Stimulated activated naive B cell treated with anti-CD40 and anti-IgM and Interleukin-4, amounts not matched to agents 10 μg/mL and 1 μg/mL and 100 μg/mL, for 72 hours (primary cell): ENCODE measurements at regions not wholly inside any gene's neighbourhood (a gene's known extent, or its start where the extent isn't known, plus 50 kb on each side); places are given as distances from the start of the nearest gene placed in this dataset.
"Not testable (repeated sequence)": the region's sequence is repeated elsewhere in the genome, so short reads cannot be mapped to it uniquely, and the experiment has no call there.

Source experiments
- ATAC-seq, 2 donors: fragments of 150-1000 bp; cut with Tn5 transposase; replicated peaks; 2 replicates each; pipeline ENCODE4 v1.10.0; 2021; ENCODE audit warnings: moderate library complexity in 1 of 2
- DNase-seq: peaks from one replicate; pipeline ENCODE4 v3.0.0; 2021
- H3K27ac Mint-ChIP-seq: one replicate; pipeline ENCODE4 v1.8.0; 2022; ENCODE audit warnings: mild to moderate bottlenecking, mixed read lengths
- H3K27me3 Mint-ChIP-seq, 2 donors: one replicate each; pipeline ENCODE4 v1.8.0; 2022; ENCODE audit warnings: mixed read lengths in 2 of 2
- H3K36me3 Mint-ChIP-seq, 2 donors: one replicate each; pipeline ENCODE4 v1.8.0; 2022; ENCODE audit warnings: mixed read lengths in 2 of 2, mild to moderate bottlenecking in 1 of 2
- H3K4me1 Mint-ChIP-seq, 2 donors: one replicate each; pipeline ENCODE4 v1.8.0; 2022; ENCODE audit warnings: mixed read lengths in 2 of 2, mild to moderate bottlenecking in 1 of 2
- H3K4me3 Mint-ChIP-seq, 2 donors: one replicate each; pipeline ENCODE4 v1.8.0; 2022; ENCODE audit warnings: mild to moderate bottlenecking in 2 of 2, mixed read lengths in 2 of 2, moderate library complexity in 1 of 2
- H3K9me3 Mint-ChIP-seq, 2 donors: one replicate each; pipeline ENCODE4 v1.8.0; 2022; ENCODE audit warnings: mixed read lengths in 2 of 2, mild to moderate bottlenecking in 1 of 2

- ATAC-seq: no peak
- no peaks in the 10 kb centered on the region for H3K4me1 Mint-ChIP-seq
- H3K36me3 Mint-ChIP-seq: no peaks in the 10 kb centered on the region
- H3K27me3 Mint-ChIP-seq: peaks cover 9 to 32% of the 10 kb centered on the region in 2 donors
- H3K9me3 Mint-ChIP-seq: no peaks in the 10 kb centered on the region
- H3K4me3 Mint-ChIP-seq: no peak overlapping the region
- H3K27ac Mint-ChIP-seq: no peak overlapping the region
- no peak for DNase-seq
Measured at GRCh38 chr3:127041264-127041820, 58.4 kb downstream of the PLXNA1 start.

GRCh38 chr3:127041933-127042332 is 59.0 kb downstream of the PLXNA1 start:
- no peaks in the 10 kb centered on the region for H3K4me1 Mint-ChIP-seq
- no peak overlapping the region for H3K4me3 Mint-ChIP-seq
- peaks cover 9 to 32% of the 10 kb centered on the region in 2 donors for H3K27me3 Mint-ChIP-seq
- H3K9me3 Mint-ChIP-seq: no peaks in the 10 kb centered on the region
- H3K27ac Mint-ChIP-seq: no peak overlapping the region
- DNase-seq: no peak
- ATAC-seq: no peak
- H3K36me3 Mint-ChIP-seq: no peaks in the 10 kb centered on the region

DNA sequence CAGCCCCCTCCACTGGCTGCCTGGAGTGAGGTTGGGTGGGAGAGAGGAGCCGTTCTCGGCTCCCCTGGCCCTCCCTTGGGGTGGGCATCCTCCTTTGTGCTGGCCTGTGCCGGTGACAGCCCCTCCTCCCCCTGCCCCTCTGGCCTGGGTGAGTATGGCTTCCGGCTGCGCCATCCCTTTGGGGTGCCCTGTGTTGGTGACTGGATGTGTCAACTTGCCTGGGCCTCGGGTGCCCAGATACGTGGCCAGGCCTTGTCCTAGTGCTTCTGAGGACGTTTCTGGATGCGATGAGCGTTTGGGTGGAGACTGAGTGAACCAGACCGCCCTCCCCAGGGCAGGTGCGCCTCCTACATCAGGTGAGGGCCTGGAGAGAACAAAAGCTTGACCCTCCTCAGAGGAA is 59.7 kb downstream of the PLXNA1 start:
- Mint-ChIP-seq H3K36me3 (no peaks in the 10 kb centered on the region), H3K4me1 (no peaks in the 10 kb centered on the region), H3K27ac (no peak overlapping the region), H3K27me3 (peaks cover 9 to 32% of the 10 kb centered on the region in 2 donors), H3K9me3 (peaks cover 0 to 1% of the 10 kb centered on the region in 2 donors), H3K4me3 (no peak overlapping the region)
- DNase-seq: no peak
- ATAC-seq: no peak

GRCh38 chr3:127043041-127043641 is 60.2 kb downstream of the PLXNA1 start:
- H3K27ac Mint-ChIP-seq: no peak overlapping the region
- ATAC-seq (peak in 1 of 2 donors; percentile 18), DNase-seq (no peak)
- no peaks in the 10 kb centered on the region for H3K4me1 Mint-ChIP-seq
- H3K9me3 Mint-ChIP-seq: peaks cover 0 to 2% of the 10 kb centered on the region in 2 donors
- H3K4me3 Mint-ChIP-seq: no peak overlapping the region
- H3K27me3 Mint-ChIP-seq: peaks cover 11 to 32% of the 10 kb centered on the region in 2 donors
- H3K36me3 Mint-ChIP-seq: no peaks in the 10 kb centered on the region

- ATAC-seq: no peak
- no peaks in the 10 kb centered on the region for H3K4me1 Mint-ChIP-seq
Measured at GRCh38 chr3:127043731-127044510, 61.0 kb downstream of the PLXNA1 start.

DNA sequence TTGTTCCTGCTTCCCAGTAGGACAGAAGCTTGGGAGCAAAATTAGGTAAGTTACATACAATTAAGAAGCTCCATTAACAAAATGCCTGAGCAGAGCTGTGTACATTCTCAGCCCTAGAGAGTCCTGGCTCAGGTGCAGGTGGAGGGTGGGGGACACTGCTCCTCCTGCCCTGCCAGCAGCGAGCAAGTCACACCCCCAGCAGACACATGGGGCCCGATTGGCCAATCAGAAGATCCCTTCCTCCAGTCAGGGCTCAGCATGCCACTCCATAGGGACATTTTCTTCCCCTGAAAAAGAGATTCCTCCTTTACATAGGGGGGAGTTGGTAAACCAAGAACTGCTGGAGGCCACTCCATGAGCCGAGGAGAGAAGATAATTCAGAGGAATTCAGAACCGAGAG is 62.1 kb downstream of the PLXNA1 start:
- no peak for DNase-seq

More at GRCh38 chr3:127043731-127044510, 61.0 kb downstream of the PLXNA1 start:
- Mint-ChIP-seq H3K27me3 (peaks cover 12 to 34% of the 10 kb centered on the region in 2 donors), H3K9me3 (peaks cover under 1 to 6% of the 10 kb centered on the region in 2 donors), H3K36me3 (peaks cover 0 to under 1% of the 10 kb centered on the region in 2 donors), H3K4me3 (no peak overlapping the region), H3K27ac (no peak overlapping the region)
- DNase-seq: no peak

DNA sequence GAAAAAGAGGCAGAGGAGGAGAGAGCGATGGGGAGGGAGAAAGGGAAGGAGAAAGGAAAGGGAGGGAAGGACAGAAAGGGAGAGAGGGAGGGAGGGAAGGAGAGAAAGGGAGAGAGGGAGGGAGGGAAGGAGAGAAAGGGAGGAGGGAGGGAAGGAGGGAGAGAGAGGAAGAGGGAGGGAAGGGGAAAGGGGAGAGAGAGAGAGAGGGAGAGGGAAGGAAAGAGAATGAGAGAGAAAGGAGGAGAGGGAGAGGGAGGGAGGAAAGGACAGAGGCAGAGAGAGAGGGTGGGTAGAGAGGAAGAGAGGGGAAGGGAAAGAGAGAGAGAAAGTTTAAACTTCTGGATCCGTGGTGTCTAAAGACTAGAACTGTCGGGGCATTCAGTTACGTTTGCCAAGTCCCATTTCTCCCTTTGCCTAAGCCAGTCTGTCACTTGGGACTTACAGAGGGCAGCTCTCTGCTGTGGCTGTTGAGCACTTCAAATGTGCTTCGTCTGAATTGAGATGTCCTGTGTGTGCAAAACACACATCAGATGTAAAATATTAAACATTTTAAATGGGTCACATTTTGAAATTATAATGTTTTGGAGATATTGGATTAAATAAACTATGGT is 62.6 kb downstream of the PLXNA1 start:
- ATAC-seq: no peak
- peaks cover 21 to 38% of the 10 kb centered on the region in 2 donors for H3K27me3 Mint-ChIP-seq

More for the DNA sequence above, 62.1 kb downstream of the PLXNA1 start:
- ATAC-seq: no peak
- Mint-ChIP-seq H3K4me1 (no peaks in the 10 kb centered on the region), H3K9me3 (peaks cover 9 to 14% of the 10 kb centered on the region in 2 donors), H3K36me3 (peaks cover 0 to 8% of the 10 kb centered on the region in 2 donors), H3K27me3 (peaks cover 19 to 41% of the 10 kb centered on the region in 2 donors), H3K4me3 (no peak overlapping the region), H3K27ac (no peak overlapping the region)

DNA sequence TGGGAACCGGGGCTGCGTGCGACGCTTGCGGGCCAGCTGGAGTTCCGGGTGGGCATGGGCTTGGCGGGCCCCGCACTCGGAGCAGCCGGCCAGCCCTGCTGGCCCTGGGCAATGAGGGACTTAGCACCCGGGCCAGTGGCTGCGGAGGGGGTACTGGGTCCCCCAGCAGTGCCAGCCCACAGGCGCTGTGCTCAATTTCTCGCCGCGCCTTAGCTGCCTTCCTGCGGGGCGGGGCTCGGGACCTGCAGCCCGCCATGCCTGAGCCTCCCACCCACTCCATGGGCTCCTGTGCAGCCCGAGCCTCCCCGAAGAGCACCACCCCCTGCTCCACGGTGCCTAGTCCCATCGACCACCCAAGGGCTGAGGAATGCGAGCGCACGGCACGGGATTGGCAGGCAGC is 63.8 kb downstream of the PLXNA1 start:
- ATAC-seq, DNase-seq, H3K4me1 Mint-ChIP-seq, H3K4me3 Mint-ChIP-seq, H3K27ac Mint-ChIP-seq: not testable (repeated sequence)
- H3K36me3 Mint-ChIP-seq: peaks cover 0 to 12% of the 10 kb centered on the region in 2 donors
- peaks cover 12 to 17% of the 10 kb centered on the region in 2 donors for H3K9me3 Mint-ChIP-seq
- peaks cover 21 to 41% of the 10 kb centered on the region in 2 donors for H3K27me3 Mint-ChIP-seq

More for the DNA sequence above, 62.6 kb downstream of the PLXNA1 start:
- Mint-ChIP-seq H3K4me3 (no peak overlapping the region), H3K27ac (no peak overlapping the region), H3K36me3 (peaks cover 0 to 12% of the 10 kb centered on the region in 2 donors), H3K9me3 (peaks cover 12 to 17% of the 10 kb centered on the region in 2 donors), H3K4me1 (no peaks in the 10 kb centered on the region)
- no peak for DNase-seq

- Mint-ChIP-seq H3K36me3 (peaks cover 0 to 12% of the 10 kb centered on the region in 2 donors), H3K27ac (no peak overlapping the region), H3K4me3 (no peak overlapping the region), H3K4me1 (no peaks in the 10 kb centered on the region), H3K9me3 (peaks cover 12 to 17% of the 10 kb centered on the region in 2 donors), H3K27me3 (peaks cover 23 to 44% of the 10 kb centered on the region in 2 donors)
- DNase-seq (no peak), ATAC-seq (no peak)
Measured at GRCh38 chr3:127049393-127049792, 66.5 kb downstream of the PLXNA1 start.

GRCh38 chr3:127050733-127051132 is 67.8 kb downstream of the PLXNA1 start:
- H3K4me1 Mint-ChIP-seq: no peaks in the 10 kb centered on the region
- no peak for DNase-seq
- no peak overlapping the region for H3K4me3 Mint-ChIP-seq
- peaks cover 12 to 17% of the 10 kb centered on the region in 2 donors for H3K9me3 Mint-ChIP-seq
- H3K27me3 Mint-ChIP-seq: peaks cover 22 to 35% of the 10 kb centered on the region in 2 donors
- no peak for ATAC-seq
- peaks cover 0 to 12% of the 10 kb centered on the region in 2 donors for H3K36me3 Mint-ChIP-seq
- no peak overlapping the region for H3K27ac Mint-ChIP-seq

- H3K9me3 Mint-ChIP-seq: peaks cover 12 to 19% of the 10 kb centered on the region in 2 donors
- ATAC-seq (no peak), DNase-seq (no peak)
- H3K27ac Mint-ChIP-seq: no peak overlapping the region
- peaks cover 22 to 35% of the 10 kb centered on the region in 2 donors for H3K27me3 Mint-ChIP-seq
- peaks cover 0 to 12% of the 10 kb centered on the region in 2 donors for H3K36me3 Mint-ChIP-seq
- H3K4me3 Mint-ChIP-seq: no peak overlapping the region
- no peaks in the 10 kb centered on the region for H3K4me1 Mint-ChIP-seq
Measured at GRCh38 chr3:127052121-127052561, 69.2 kb downstream of the PLXNA1 start.

DNA sequence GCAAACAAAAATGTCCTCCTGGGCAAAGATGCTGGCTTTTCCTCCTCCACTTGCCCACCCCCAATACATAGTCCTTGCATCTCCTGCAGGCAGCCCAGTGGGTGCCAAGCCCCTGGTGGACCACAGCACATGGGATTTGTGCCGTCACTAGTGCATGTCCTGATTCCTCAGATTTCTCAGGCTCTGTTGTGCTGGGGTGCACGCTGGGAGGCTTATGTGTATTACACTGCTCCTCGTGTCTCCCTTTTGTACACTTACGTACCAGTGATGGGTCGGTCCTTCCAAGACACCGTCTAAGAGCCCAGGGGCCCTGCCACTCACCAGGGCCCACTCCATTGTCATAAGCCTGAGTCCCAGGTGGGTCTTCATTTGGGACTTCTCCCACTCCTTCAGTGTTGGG is 70.1 kb downstream of the PLXNA1 start:
- H3K27ac Mint-ChIP-seq: no peak overlapping the region
- H3K9me3 Mint-ChIP-seq: peaks cover 19 to 22% of the 10 kb centered on the region in 2 donors
- peaks cover 4 to 17% of the 10 kb centered on the region in 2 donors for H3K36me3 Mint-ChIP-seq
- ATAC-seq (no peak), DNase-seq (no peak)
- peaks cover 22 to 35% of the 10 kb centered on the region in 2 donors for H3K27me3 Mint-ChIP-seq
- H3K4me1 Mint-ChIP-seq: no peaks in the 10 kb centered on the region
- H3K4me3 Mint-ChIP-seq: no peak overlapping the region

DNA sequence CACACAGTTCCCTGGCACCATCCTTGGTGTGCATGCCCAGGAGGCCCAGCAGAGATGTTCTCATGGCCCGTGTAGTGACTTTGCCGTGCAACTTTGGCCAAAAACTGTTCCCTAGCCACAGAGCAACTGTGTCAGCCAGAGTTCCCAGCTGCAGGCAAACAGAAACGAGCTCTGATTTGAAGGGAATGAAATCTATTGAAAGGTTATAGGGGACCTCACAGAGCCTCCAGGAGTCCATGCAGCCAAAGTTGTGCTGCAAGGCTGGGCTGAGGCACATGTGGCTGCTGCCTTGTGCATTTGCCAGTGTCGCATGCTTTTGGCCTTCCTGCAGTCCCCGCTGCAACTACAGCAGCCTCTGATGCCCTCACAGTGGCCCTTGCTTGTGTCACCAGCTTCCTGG is 70.5 kb downstream of the PLXNA1 start:
- Mint-ChIP-seq H3K9me3 (peaks cover 19% of the 10 kb centered on the region in 2 donors), H3K4me1 (no peaks in the 10 kb centered on the region), H3K27ac (no peak overlapping the region), H3K27me3 (peaks cover 17 to 35% of the 10 kb centered on the region in 2 donors), H3K36me3 (peaks cover 4 to 17% of the 10 kb centered on the region in 2 donors), H3K4me3 (no peak overlapping the region)
- DNase-seq: no peak
- no peak for ATAC-seq

- Mint-ChIP-seq H3K27ac (no peak overlapping the region), H3K36me3 (peaks cover 4 to 16% of the 10 kb centered on the region in 2 donors), H3K4me3 (no peak overlapping the region), H3K27me3 (peaks cover 15 to 33% of the 10 kb centered on the region in 2 donors), H3K9me3 (peaks cover 17 to 19% of the 10 kb centered on the region in 2 donors), H3K4me1 (no peaks in the 10 kb centered on the region)
- no peak for ATAC-seq
- no peak for DNase-seq
Measured at GRCh38 chr3:127053979-127054378, 71.1 kb downstream of the PLXNA1 start.
